H9 (cell line): ENCODE measurements at regions not wholly inside any gene's neighbourhood (a gene's known extent, or its start where the extent isn't known, plus 50 kb on each side); places are given as distances from the start of the nearest gene placed in this dataset.

ENCODE experiments used
- DNase-seq: peaks from one replicate; pipeline ENCODE4 v3.0.0-alpha.2; 2017
- H2AFZ ChIP-seq: one replicate; pipeline ENCODE4 v1.6.1; 2013; ENCODE audit warnings: mild to moderate bottlenecking, low read length, control low read depth, moderate library complexity
- H2AK5ac ChIP-seq: 2 replicates; pipeline ENCODE4 v1.6.1; 2013; ENCODE audit warnings: low read length, control low read depth, mixed read lengths; ENCODE audit not compliant: insufficient read length
- H2BK120ac ChIP-seq: one replicate; pipeline ENCODE4 v1.6.1; 2013; ENCODE audit warnings: low read depth, mild to moderate bottlenecking, low read length, control low read depth, inconsistent platforms; ENCODE audit not compliant: poor library complexity, severe bottlenecking
- H2BK12ac ChIP-seq: 2 replicates; pipeline ENCODE4 v1.6.1; 2013; ENCODE audit warnings: low read length, control low read depth, mixed read lengths, low read depth; ENCODE audit not compliant: insufficient read length
- H2BK15ac ChIP-seq: 2 replicates; pipeline ENCODE4 v1.6.1; 2013; ENCODE audit warnings: low read depth, low read length, control low read depth
- H2BK20ac ChIP-seq: one replicate; pipeline ENCODE4 v1.6.1; 2013; ENCODE audit warnings: low read depth, mild to moderate bottlenecking, low read length, control low read depth, inconsistent platforms; ENCODE audit not compliant: poor library complexity, severe bottlenecking
- H2BK5ac ChIP-seq: 2 replicates; pipeline ENCODE4 v1.6.1; 2013; ENCODE audit warnings: low read length, control low read depth, mixed read lengths; ENCODE audit not compliant: insufficient read length
- H3K14ac ChIP-seq: 2 replicates; pipeline ENCODE4 v1.6.1; 2013; ENCODE audit warnings: low read length, control low read depth; ENCODE audit not compliant: insufficient read depth
- H3K18ac ChIP-seq: 2 replicates; pipeline ENCODE4 v1.6.1; 2013; ENCODE audit warnings: low read depth, mild to moderate bottlenecking, mixed read lengths, low read length, control low read depth; ENCODE audit not compliant: insufficient read length
- H3K23ac ChIP-seq: 2 replicates; pipeline ENCODE4 v1.6.1; 2013; ENCODE audit warnings: low read length, control low read depth, mixed read lengths, low read depth; ENCODE audit not compliant: insufficient read length
- H3K23me2 ChIP-seq: 2 replicates; pipeline ENCODE4 v1.6.1; 2013; ENCODE audit warnings: low read depth, mild to moderate bottlenecking, mixed read lengths, low read length, control low read depth; ENCODE audit not compliant: insufficient read length, poor library complexity, severe bottlenecking
- H3K27ac ChIP-seq: 2 replicates; pipeline ENCODE4 v1.5.1; 2013; ENCODE audit warnings: low read length, control low read depth, mixed read lengths, low read depth; ENCODE audit not compliant: insufficient read length
- H3K27me3 ChIP-seq: 2 replicates; pipeline ENCODE4 v1.6.1; 2013; ENCODE audit warnings: low read length, control low read depth, inconsistent platforms; ENCODE audit not compliant: insufficient read depth
- H3K4ac ChIP-seq: 2 replicates; pipeline ENCODE4 v1.6.1; 2013; ENCODE audit warnings: low read depth, mild to moderate bottlenecking, control low read depth, inconsistent platforms, low read length, moderate library complexity
- H3K4me1 ChIP-seq: 2 replicates; pipeline ENCODE4 v1.6.1; 2013; ENCODE audit warnings: low read length, control low read depth, inconsistent platforms; ENCODE audit not compliant: insufficient read depth
- H3K4me2 ChIP-seq: 2 replicates; pipeline ENCODE4 v1.6.1; 2013; ENCODE audit warnings: low read length, control low read depth, mixed read lengths; ENCODE audit not compliant: insufficient read length, insufficient read depth
- H3K56ac ChIP-seq: 2 replicates; pipeline ENCODE4 v1.6.1; 2013; ENCODE audit warnings: low read depth, mild to moderate bottlenecking, mixed read lengths, low read length, control low read depth; ENCODE audit not compliant: insufficient read length
- H3K79me1 ChIP-seq: 2 replicates; pipeline ENCODE4 v1.6.1; 2013; ENCODE audit warnings: low read depth, mild to moderate bottlenecking, moderate library complexity, low read length, control low read depth, inconsistent platforms; ENCODE audit not compliant: insufficient read depth, poor library complexity, severe bottlenecking
- H3K79me2 ChIP-seq: 2 replicates; pipeline ENCODE4 v1.6.1; 2013; ENCODE audit warnings: low read length, control low read depth, inconsistent platforms; ENCODE audit not compliant: insufficient read depth
- H3K9ac ChIP-seq: 2 replicates; pipeline ENCODE4 v1.6.1; 2013; ENCODE audit warnings: low read length, control low read depth, mixed read lengths; ENCODE audit not compliant: insufficient read length; ENCODE audit errors: extremely low read depth
- H3K9me3 ChIP-seq: one replicate; pipeline ENCODE4 v1.6.1; 2013; ENCODE audit warnings: low read depth, low read length, inconsistent platforms; ENCODE audit not compliant: control insufficient read depth
- H3T11ph ChIP-seq: one replicate; pipeline ENCODE4 v1.6.1; 2013; ENCODE audit warnings: mild to moderate bottlenecking, low read length, control low read depth, inconsistent platforms
- H4K20me1 ChIP-seq: one replicate; pipeline ENCODE4 v1.6.1; 2013; ENCODE audit not compliant: control insufficient read depth, insufficient read length, insufficient read depth
- H4K5ac ChIP-seq: 2 replicates; pipeline ENCODE4 v1.6.1; 2013; ENCODE audit warnings: low read depth, mild to moderate bottlenecking, mixed read lengths, low read length, control low read depth; ENCODE audit not compliant: insufficient read length
- H4K8ac ChIP-seq: replicated peaks from 2 replicates; pipeline ENCODE4 v1.6.1; 2013; ENCODE audit warnings: low read length, control low read depth, mixed read lengths, low read depth; ENCODE audit not compliant: insufficient read length
- H4K91ac ChIP-seq: 2 replicates; pipeline ENCODE4 v1.6.1; 2013; ENCODE audit warnings: low read depth, mild to moderate bottlenecking, moderate library complexity, mixed read lengths, low read length, control low read depth; ENCODE audit not compliant: insufficient read length
- H3K27ac Mint-ChIP-seq, 3 experiments: 2 replicates in 2 of 3; 3 replicates in 1 of 3; pipeline ENCODE4 v1.8.0; 2020 to 2021; ENCODE audit warnings: mixed read lengths in 3 of 3, mild to moderate bottlenecking in 1 of 3, moderate library complexity in 1 of 3
- H3K27me3 Mint-ChIP-seq: 2 replicates; pipeline ENCODE4 v1.8.0; 2021; ENCODE audit warnings: low read depth, mild to moderate bottlenecking, moderate library complexity, mixed read lengths
- H3K36me3 Mint-ChIP-seq, 3 experiments: 2 replicates in 2 of 3; 3 replicates in 1 of 3; pipeline ENCODE4 v1.8.0; 2020 to 2021; ENCODE audit warnings: low read depth in 3 of 3, mixed read lengths in 3 of 3; ENCODE audit not compliant: insufficient read depth in 1 of 3
- H3K4me1 Mint-ChIP-seq, 2 experiments: 2 replicates each; pipeline ENCODE4 v1.8.0; 2020; ENCODE audit warnings: mixed read lengths in 2 of 2
- H3K4me3 Mint-ChIP-seq, 2 experiments: 2 replicates in 1 of 2; 3 replicates in 1 of 2; pipeline ENCODE4 v1.8.0; 2020 to 2021; ENCODE audit warnings: mild to moderate bottlenecking in 2 of 2, mixed read lengths in 2 of 2, moderate library complexity in 1 of 2
- H3K9me3 Mint-ChIP-seq, 2 experiments: 2 replicates in 1 of 2; 3 replicates in 1 of 2; pipeline ENCODE4 v1.8.0; 2020; ENCODE audit warnings: mild to moderate bottlenecking in 2 of 2, mixed read lengths in 2 of 2, moderate library complexity in 1 of 2
- CTCF ChIP-seq: fragments of 200-600 bp; sonication (generic); conservative IDR thresholded peaks from 3 replicates; pipeline ENCODE4 v1.8.0; 2021; ENCODE audit warnings: antibody characterized with exemption, mild to moderate bottlenecking
- WGBS: extraction: QIAGEN DNeasy Blood & Tissue Kit; methylation state at CpG from one replicate; pipeline ENCODE4 v1.1.7; 2013; ENCODE audit warnings: missing lambda C conversion rate, low lambda C conversion rate, mixed read lengths; ENCODE audit not compliant: insufficient read length; ENCODE audit errors: extremely low coverage; 5-methylcytosine and 5-hydroxymethylcytosine counted together

DNA sequence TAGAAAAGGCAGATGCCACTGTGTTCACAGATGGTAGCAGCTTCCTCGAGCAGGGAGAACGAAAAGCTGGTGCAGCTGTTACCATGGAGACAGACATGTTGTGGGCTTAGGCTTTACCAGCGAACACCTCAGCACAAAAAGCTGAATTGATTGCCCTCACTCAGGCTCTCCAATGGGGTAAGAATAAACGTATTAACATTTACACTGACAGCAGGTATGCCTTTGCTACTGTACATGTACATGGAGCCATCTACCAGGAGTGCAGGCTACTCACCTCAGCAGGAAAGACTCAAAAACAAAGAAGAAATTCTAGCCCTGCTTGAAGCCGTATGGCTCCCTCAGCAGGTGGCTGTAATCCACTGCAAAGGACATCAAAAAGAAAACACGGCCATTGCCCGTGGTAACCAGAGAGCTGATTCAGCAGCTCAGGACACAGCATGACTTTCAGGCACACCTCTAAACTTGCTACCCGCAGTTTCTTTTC is 197.7 kb downstream of the ZNF737 start:
- peak overlapping the region; percentile 86 for H3K18ac ChIP-seq
- no peaks in the 10 kb centered on the region for H3K79me1 ChIP-seq
- no CpG with 5 or more reads among the region's 8 CpGs for WGBS
- no peak overlapping the region for H2BK120ac ChIP-seq
- H2AFZ ChIP-seq, result no peak overlapping the region
- no peak overlapping the region for H3K56ac ChIP-seq
- Mint-ChIP-seq H3K27me3 (peaks cover 90% of the 10 kb centered on the region), H3K36me3 (peaks cover 2 to 12% (median 4%) of the 10 kb centered on the region in 3 experiments; a peak in 4 of 7 replicates), H3K4me1 (peaks cover 59 to 64% of the 10 kb centered on the region in 2 experiments), H3K9me3 (no peaks in the 10 kb centered on the region; a peak in 2 of 5 replicates), H3K27ac (peak overlapping the region in 1 of 3 experiments; percentile 90; a peak in 3 of 7 replicates), H3K4me3 (peak overlapping the region; percentile 14 to 53; a peak in 4 of 5 replicates)
- H3K27me3 ChIP-seq, result peaks cover 4% of the 10 kb centered on the region; the same call in 1 of the 2 replicates
- H2BK12ac ChIP-seq, result no peak overlapping the region
- DNase-seq, result peak; percentile 75
- TF ChIP-seq CTCF, result peak; percentile 35; the same call in 1 of the 3 replicates
- H3K79me2 ChIP-seq, result no peaks in the 10 kb centered on the region
- H4K8ac ChIP-seq, result no peak overlapping the region
- no peak overlapping the region for H3K23ac ChIP-seq
- H3K4me1 ChIP-seq, result peaks cover 2% of the 10 kb centered on the region; the same call in 1 of the 2 replicates
- H3K4me2 ChIP-seq, result peak overlapping the region; percentile 6
- H3K9ac ChIP-seq, result no peak overlapping the region
- H3K9me3 ChIP-seq, result no peaks in the 10 kb centered on the region
- H3K27ac ChIP-seq, result no peak overlapping the region
- H2BK5ac ChIP-seq, result no peak overlapping the region
- H2AK5ac ChIP-seq, result no peak overlapping the region
- H3K23me2 ChIP-seq, result no peaks in the 10 kb centered on the region
- H4K5ac ChIP-seq, result no peak overlapping the region
- no peak overlapping the region for H4K91ac ChIP-seq
- H3T11ph ChIP-seq, result no peak overlapping the region
- H2BK20ac ChIP-seq, result no peak overlapping the region
- H3K4ac ChIP-seq, result no peak overlapping the region; the same call in 1 of the 2 replicates
- peak overlapping the region; percentile 81; the same call in 1 of the 2 replicates for H3K14ac ChIP-seq
- H2BK15ac ChIP-seq, result no peak overlapping the region
- no peaks in the 10 kb centered on the region for H4K20me1 ChIP-seq
